ENCODE measurements at regions not wholly inside any gene's neighbourhood (a gene's known extent, or its start where the extent isn't known, plus 50 kb on each side); places are given as distances from the start of the nearest gene placed in this dataset.

DNA sequence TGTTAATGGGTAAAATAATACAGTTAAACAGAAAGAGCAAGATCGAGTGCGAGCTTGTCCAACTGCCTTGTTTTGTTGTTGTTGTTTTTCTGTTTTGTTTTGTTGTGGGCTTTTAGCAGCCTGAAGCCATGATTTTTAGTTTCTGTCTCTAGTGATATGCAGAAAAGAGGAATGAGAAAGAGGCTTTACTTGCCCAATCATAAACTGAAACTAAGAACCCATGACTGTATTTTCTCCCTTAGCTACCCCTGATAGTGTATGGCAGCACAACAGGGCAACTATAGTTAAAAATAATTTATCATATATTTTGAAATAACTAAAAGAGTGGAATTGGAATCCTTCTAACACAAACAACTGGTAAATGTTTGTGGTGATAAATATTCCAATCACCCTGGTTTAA, 493.9 kb downstream of the GLRX3 start:
- H3K4me3 ChIP-seq (ENCODE audit: low read depth, low read length) = no peak overlapping the region
- DNase-seq (ENCODE audit: low read depth, low spot score) = no peak
- TF ChIP-seq, protein P1, sequence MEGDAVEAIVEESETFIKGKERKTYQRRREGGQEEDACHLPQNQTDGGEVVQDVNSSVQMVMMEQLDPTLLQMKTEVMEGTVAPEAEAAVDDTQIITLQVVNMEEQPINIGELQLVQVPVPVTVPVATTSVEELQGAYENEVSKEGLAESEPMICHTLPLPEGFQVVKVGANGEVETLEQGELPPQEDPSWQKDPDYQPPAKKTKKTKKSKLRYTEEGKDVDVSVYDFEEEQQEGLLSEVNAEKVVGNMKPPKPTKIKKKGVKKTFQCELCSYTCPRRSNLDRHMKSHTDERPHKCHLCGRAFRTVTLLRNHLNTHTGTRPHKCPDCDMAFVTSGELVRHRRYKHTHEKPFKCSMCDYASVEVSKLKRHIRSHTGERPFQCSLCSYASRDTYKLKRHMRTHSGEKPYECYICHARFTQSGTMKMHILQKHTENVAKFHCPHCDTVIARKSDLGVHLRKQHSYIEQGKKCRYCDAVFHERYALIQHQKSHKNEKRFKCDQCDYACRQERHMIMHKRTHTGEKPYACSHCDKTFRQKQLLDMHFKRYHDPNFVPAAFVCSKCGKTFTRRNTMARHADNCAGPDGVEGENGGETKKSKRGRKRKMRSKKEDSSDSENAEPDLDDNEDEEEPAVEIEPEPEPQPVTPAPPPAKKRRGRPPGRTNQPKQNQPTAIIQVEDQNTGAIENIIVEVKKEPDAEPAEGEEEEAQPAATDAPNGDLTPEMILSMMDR (IDR thresholded peaks at IDR 0.05; ENCODE audit: insufficient read depth, low read length, missing control alignments) = no peak
- ChIA-PET CTCF (no interaction called here), POLR2A (no interaction called here)

DNA sequence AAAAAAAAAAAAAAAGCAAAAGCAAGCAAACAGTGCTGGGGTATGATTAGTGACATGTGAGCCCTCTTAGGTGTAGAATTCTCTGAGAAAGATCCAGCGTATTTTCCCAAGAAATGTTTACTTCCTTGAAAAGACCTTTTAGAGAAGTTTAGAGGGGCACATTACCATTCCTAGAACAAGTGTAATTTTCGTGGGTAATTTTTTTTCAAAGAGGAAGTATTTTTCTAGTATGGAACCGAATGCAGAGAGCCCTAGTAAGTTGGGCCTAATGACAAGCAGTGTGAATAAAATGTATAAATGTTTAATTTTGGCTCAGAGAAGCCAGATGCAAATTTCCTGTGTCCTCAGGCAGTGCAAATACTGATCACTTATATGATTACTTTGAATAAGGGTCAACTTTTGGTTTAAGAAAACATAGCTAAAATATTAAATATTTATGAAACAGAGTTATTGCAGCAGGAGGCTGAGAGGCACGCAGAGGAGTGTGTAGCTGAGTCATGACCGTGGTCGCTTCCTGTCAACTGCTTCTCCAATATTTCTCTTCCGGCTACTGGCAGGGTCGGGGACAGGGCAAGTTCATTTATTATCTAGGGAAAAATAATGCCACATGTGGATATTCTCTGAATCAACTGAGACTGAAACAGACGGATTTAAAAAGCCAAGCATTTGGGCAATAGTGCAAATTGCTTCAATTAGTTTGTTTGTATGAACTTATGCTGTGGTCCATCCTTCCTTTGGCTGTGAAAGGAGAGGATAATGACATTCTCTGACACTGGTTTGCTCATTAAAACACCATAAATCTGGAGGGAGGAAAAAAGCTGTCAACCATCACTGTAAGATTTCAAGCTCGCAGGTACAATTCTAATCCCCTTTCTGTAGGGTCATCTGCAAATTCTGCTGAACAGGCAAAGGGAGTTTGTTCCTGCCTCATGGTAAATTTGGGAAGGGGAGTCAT, 495.2 kb downstream of the GLRX3 start:
- ChIA-PET POLR2A (no interaction called here), CTCF (no interaction called here)
- no peak for DNase-seq (ENCODE audit: low read depth, low spot score)
- TF ChIP-seq, protein P1 (IDR thresholded peaks at IDR 0.05; ENCODE audit: insufficient read depth, low read length, missing control alignments) = no peak
- H3K4me3 ChIP-seq (ENCODE audit: low read depth, low read length) = no peak overlapping the region

- CTCF ChIA-PET = no interaction called here
- TF ChIP-seq, protein P1 (IDR thresholded peaks at IDR 0.05; ENCODE audit: insufficient read depth, low read length, missing control alignments) = no peak
- no peak for DNase-seq (ENCODE audit: low read depth, low spot score)
- no peak overlapping the region for H3K4me3 ChIP-seq (ENCODE audit: low read depth, low read length)
- POLR2A ChIA-PET = no interaction called here
Measured at GRCh38 chr10:130634816-130635215, 498.6 kb downstream of the GLRX3 start.

DNA sequence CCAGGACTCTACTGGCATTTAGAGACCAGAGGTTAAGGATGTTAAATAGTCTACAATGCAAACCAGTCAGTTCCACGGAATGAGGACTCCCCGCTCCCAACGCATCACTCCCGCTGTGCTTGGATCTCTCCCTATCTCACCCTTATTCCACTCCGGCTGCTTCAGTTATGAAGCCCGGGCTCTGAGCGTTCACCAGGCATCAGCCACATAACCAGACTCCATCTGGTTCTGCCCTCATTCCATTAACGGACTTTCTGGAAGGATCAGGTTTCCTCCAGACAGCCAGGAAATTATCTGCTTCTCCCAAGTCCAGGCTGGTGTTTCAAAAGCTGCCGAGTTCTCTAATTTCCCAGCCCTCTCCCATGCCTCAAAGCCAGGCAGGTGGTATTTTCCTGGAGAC, 499.3 kb downstream of the GLRX3 start:
- POLR2A ChIA-PET = no interaction called here
- no peak for DNase-seq (ENCODE audit: low read depth, low spot score)
- no peak overlapping the region for H3K4me3 ChIP-seq (ENCODE audit: low read depth, low read length)
- TF ChIP-seq, protein P1 (IDR thresholded peaks at IDR 0.05; ENCODE audit: insufficient read depth, low read length, missing control alignments) = no peak
- CTCF ChIA-PET = no interaction called here

GRCh38 chr10:130636313-130636930, 500.2 kb downstream of the GLRX3 start:
- no peak for DNase-seq (ENCODE audit: low read depth, low spot score)
- TF ChIP-seq, protein P1 (IDR thresholded peaks at IDR 0.05; ENCODE audit: insufficient read depth, low read length, missing control alignments) = no peak
- ChIA-PET CTCF (no interaction called here), POLR2A (no interaction called here)
- H3K4me3 ChIP-seq (ENCODE audit: low read depth, low read length) = no peak overlapping the region

- CTCF ChIA-PET = no interaction called here
- TF ChIP-seq, protein P1 (IDR thresholded peaks at IDR 0.05; ENCODE audit: insufficient read depth, low read length, missing control alignments) = no peak
- no peak overlapping the region for H3K4me3 ChIP-seq (ENCODE audit: low read depth, low read length)
- DNase-seq (ENCODE audit: low read depth, low spot score) = no peak
- POLR2A ChIA-PET = no interaction called here
Measured at GRCh38 chr10:130637089-130637676, 501.0 kb downstream of the GLRX3 start.
